ENCODE measurements at regions not wholly inside any gene's neighbourhood (a gene's known extent, or its start where the extent isn't known, plus 50 kb on each side); places are given as distances from the start of the nearest gene placed in this dataset.
"Not testable (repeated sequence)": the region's sequence is repeated elsewhere in the genome, so short reads cannot be mapped to it uniquely, and the experiment has no call there.

- Histone ChIP-seq H3K9me3 (ENCODE audit: control insufficient read depth in 2 of 3, insufficient read depth in 1 of 3, low read length in 3 of 3) (peaks cover 0 to 2% (median 0%) of the 10 kb centered on the region in 3 donors), H3K27ac (ENCODE audit: low read depth in 2 of 2, low read length in 2 of 2) (no peak overlapping the region), H3K27me3 (ENCODE audit: control insufficient read depth, insufficient read depth, low read length) (no peaks in the 10 kb centered on the region), H3K36me3 (ENCODE audit: control insufficient read depth in 2 of 3, insufficient read depth in 3 of 3, low read length in 3 of 3) (no peaks in the 10 kb centered on the region), H3K9ac (ENCODE audit: low read length in 3 of 3) (no peak overlapping the region), H3K4me3 (ENCODE audit: low read length in 3 of 3) (no peak overlapping the region), H3K4me1 (ENCODE audit: control insufficient read depth in 2 of 3, insufficient read depth in 2 of 3, low read depth in 1 of 3, low read length in 3 of 3) (no peaks in the 10 kb centered on the region)
- TF ChIP-seq CTCF (IDR thresholded peaks at IDR 0.05; ENCODE audit: borderline replicate concordance, extremely low read depth, insufficient read depth) = no peak
- DNase-seq (no peak), FAIRE-seq (no peak)
- intact Hi-C loops (cut with DNase I) = no loop called here
Measured at GRCh38 chr11:93038521-93038920, 69.1 kb downstream of the MTNR1B start.

- H3K27me3 ChIP-seq (ENCODE audit: control insufficient read depth, insufficient read depth, low read length) = no peaks in the 10 kb centered on the region
- intact Hi-C loops (cut with DNase I) = no loop called here
- H3K9ac ChIP-seq (ENCODE audit: low read length in 3 of 3) = no peak overlapping the region
- no peaks in the 10 kb centered on the region for H3K36me3 ChIP-seq (ENCODE audit: control insufficient read depth in 2 of 3, insufficient read depth in 3 of 3, low read length in 3 of 3)
- DNase-seq = no peak
- no peak overlapping the region for H3K27ac ChIP-seq (ENCODE audit: low read depth in 2 of 2, low read length in 2 of 2)
- H3K4me3 ChIP-seq (ENCODE audit: low read length in 3 of 3) = no peak overlapping the region
- H3K9me3 ChIP-seq (ENCODE audit: control insufficient read depth in 2 of 3, insufficient read depth in 1 of 3, low read length in 3 of 3) = peaks cover 0 to 2% (median 0%) of the 10 kb centered on the region in 3 donors
- no peak for TF ChIP-seq CTCF (IDR thresholded peaks at IDR 0.05; ENCODE audit: borderline replicate concordance, extremely low read depth, insufficient read depth)
- no peaks in the 10 kb centered on the region for H3K4me1 ChIP-seq (ENCODE audit: control insufficient read depth in 2 of 3, insufficient read depth in 2 of 3, low read depth in 1 of 3, low read length in 3 of 3)
- FAIRE-seq = no peak
Measured at GRCh38 chr11:93039531-93040240, 70.2 kb downstream of the MTNR1B start.

GRCh38 chr11:93041682-93042081 is 72.2 kb downstream of the MTNR1B start:
- peaks cover 0 to 2% (median 0%) of the 10 kb centered on the region in 3 donors for H3K9me3 ChIP-seq (ENCODE audit: control insufficient read depth in 2 of 3, insufficient read depth in 1 of 3, low read length in 3 of 3)
- no peaks in the 10 kb centered on the region for H3K4me1 ChIP-seq (ENCODE audit: control insufficient read depth in 2 of 3, insufficient read depth in 2 of 3, low read depth in 1 of 3, low read length in 3 of 3)
- H3K27me3 ChIP-seq (ENCODE audit: control insufficient read depth, insufficient read depth, low read length) = no peaks in the 10 kb centered on the region
- H3K9ac ChIP-seq (ENCODE audit: low read length in 3 of 3) = no peak overlapping the region
- H3K27ac ChIP-seq (ENCODE audit: low read depth in 2 of 2, low read length in 2 of 2) = no peak overlapping the region
- intact Hi-C loops (cut with DNase I) = no loop called here
- DNase-seq = no peak
- no peak for TF ChIP-seq CTCF (IDR thresholded peaks at IDR 0.05; ENCODE audit: borderline replicate concordance, extremely low read depth, insufficient read depth)
- no peak overlapping the region for H3K4me3 ChIP-seq (ENCODE audit: low read length in 3 of 3)
- H3K36me3 ChIP-seq (ENCODE audit: control insufficient read depth in 2 of 3, insufficient read depth in 3 of 3, low read length in 3 of 3) = no peaks in the 10 kb centered on the region
- FAIRE-seq = no peak

GRCh38 chr11:93043186-93043585 is 73.7 kb downstream of the MTNR1B start:
- H3K9ac ChIP-seq (ENCODE audit: low read length in 3 of 3); FAIRE-seq: not testable (repeated sequence)

More at GRCh38 chr11:93043186-93043585, 73.7 kb downstream of the MTNR1B start:
- H3K36me3 ChIP-seq (ENCODE audit: control insufficient read depth in 2 of 3, insufficient read depth in 3 of 3, low read length in 3 of 3); H3K4me3 ChIP-seq (ENCODE audit: low read length in 3 of 3); intact Hi-C loops (cut with DNase I); H3K9me3 ChIP-seq (ENCODE audit: control insufficient read depth in 2 of 3, insufficient read depth in 1 of 3, low read length in 3 of 3); H3K27me3 ChIP-seq (ENCODE audit: control insufficient read depth, insufficient read depth, low read length); DNase-seq; H3K4me1 ChIP-seq (ENCODE audit: control insufficient read depth in 2 of 3, insufficient read depth in 2 of 3, low read depth in 1 of 3, low read length in 3 of 3); H3K27ac ChIP-seq (ENCODE audit: low read depth in 2 of 2, low read length in 2 of 2): not testable (repeated sequence)
